ENCODE measurements at regions not wholly inside any gene's neighbourhood (a gene's known extent, or its start where the extent isn't known, plus 50 kb on each side); places are given as distances from the start of the nearest gene placed in this dataset.
"Not testable (repeated sequence)": the region's sequence is repeated elsewhere in the genome, so short reads cannot be mapped to it uniquely, and the experiment has no call there.

DNA sequence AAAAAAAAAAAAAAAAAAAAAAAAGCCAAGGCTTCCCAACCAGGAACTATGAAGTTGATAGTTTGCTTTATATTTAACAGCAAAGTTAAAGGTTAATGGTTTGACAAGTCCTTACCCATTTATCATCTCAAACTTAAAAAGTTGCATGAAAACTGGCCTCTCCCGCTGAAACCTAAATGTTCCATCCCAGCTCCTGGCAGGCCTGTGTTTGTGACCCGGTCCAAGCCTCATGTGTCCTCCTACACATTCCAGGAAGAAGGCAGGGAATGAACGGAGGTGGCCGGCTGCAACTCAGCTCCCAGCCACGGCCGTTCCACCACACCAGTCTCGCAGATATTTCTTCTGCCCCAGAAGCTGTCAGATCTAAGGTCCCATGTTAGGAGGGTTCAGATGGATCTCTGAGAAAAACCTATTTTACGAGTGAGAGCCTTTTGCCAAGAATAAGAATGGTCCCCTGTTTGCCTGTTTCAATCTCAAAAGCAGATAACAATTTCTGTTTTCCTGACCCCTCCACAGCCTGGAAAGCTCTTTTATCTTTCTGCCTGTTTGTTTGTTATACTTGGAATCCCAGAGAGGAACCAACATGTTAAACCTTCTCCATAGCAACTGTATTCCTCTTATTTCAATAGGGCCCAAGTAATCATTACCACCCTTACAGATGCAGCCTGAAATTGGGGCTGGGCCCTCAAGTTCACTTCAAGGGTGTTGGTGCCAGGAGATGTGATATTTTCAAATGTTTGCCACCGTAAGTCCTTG is 56.5 kb downstream of the KCTD12 start:
- DNase-seq = no peak

DNA sequence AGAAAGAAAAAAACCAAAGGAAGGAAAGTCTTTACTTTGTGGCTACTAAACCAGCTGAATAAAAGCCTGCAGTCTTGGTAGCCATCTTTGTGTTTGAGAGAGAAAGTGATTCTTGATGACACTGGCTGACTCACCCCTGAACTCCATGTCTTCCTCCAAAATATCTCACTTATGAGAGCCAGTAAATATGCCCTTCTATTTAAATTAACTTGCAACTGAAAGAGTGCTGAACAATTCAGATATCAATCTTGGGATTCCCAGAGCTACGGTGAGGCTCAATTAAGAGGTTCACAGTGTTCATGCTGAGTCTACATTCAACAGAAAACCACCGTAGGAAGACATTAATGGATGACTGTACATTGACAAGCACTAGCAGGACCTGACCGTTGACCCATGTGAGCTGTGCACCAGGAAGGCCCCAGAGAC is 57.9 kb downstream of the KCTD12 start:
- DNase-seq = no peak

DNA sequence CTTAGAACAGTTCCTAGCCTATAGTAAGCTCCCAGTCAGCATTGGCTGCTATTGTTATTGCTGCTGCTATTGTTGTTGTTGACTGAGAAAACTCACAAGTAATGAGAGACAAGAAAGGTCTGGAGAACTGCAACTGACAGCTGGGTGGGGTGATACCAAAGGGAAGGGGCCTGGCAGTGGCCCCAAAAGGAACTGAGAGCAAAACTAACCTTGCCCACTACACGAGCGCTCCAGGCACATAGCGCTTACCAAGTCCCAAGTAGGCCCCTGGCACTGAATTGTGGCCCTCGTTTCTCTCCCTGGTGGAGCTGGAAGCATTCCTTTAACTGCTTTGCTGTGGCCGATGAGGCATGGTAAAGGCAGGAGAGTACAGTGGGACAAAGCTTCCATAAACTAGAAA is 59.7 kb downstream of the KCTD12 start:
- DNase-seq = no peak

DNA sequence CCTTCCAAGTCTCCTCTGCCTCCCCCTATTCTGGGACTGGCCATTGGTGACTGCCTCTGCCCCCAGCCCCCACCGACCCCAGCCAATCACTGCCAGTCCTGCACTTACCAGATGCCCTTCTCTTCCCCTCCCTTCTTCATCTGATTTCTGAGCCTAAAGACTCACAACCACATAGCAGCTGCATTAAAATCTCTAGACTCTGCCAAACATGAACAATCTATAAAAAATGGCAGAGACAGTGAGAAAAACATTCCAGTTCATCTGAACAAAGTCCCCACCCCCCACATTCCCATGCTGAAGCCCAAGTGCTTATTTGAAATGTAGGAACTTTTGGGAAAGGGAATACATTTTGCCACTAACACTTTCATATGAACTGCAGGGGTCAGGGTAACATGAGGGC is 60.8 kb downstream of the KCTD12 start:
- no peak for DNase-seq

DNA sequence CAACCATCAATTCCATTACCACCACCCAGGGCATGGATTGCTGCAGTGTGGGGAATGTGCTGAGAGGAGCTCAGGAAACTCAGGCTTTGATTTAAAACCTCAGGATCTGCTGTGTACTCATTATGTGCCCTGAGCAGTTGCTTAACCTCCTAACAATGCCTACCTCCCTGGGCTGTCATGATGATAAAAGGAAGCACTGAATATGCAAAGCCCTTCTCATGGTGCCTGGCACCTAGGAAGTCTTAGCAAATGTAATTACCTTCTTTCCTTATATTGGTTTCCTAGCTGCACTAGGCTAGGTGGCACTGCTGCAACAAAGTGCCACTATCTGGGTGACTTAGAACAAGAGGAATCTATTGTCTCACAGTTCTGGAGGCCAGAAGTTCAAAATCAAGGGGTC is 62.2 kb downstream of the KCTD12 start:
- DNase-seq = no peak

DNA sequence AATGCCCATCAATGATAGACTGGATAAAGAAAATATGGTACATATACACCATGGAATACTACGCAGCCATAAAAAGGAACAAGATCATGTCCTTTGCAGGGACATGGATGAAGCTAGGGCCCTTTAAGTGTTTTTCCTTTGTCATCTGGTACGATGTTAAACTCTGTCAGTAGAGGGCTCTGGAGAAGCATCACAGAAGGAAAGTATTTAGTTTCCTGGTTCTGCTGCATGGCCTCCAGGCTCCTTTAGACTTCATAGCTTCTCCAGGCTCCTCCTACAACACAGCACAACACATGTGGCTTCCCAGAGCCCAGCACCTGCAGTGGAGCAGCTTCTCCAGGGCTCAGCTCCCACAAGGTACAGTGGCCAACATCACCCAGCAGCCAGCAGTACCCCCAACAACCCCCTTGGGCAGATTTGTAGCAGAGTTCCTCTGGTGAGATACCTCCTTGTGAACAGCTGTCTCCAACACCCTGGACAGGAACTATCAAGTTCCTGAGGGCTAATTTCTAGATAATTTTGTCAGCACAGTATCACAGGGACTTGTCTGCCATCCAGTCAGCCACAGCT is 63.4 kb downstream of the KCTD12 start:
- DNase-seq = no peak

DNA sequence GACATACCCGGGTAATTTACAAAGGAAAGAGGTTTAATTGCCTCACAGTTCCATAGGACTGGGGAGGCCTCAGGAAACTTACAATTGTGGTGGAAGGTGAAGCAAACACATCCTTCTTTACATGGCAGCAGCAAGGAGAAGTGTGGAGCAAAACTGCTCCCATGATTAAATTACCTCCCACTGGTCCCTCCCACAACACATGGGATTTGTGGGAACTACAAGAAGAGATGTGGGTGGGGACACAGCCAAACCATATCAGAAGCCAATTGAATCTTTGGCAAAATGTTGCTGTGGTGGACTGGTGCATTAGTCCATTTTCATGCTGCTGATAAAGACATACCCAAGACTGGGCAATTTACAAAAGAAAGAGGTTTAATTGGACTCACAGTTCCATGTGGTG is 65.0 kb downstream of the KCTD12 start:
- DNase-seq = not testable (repeated sequence)

DNA sequence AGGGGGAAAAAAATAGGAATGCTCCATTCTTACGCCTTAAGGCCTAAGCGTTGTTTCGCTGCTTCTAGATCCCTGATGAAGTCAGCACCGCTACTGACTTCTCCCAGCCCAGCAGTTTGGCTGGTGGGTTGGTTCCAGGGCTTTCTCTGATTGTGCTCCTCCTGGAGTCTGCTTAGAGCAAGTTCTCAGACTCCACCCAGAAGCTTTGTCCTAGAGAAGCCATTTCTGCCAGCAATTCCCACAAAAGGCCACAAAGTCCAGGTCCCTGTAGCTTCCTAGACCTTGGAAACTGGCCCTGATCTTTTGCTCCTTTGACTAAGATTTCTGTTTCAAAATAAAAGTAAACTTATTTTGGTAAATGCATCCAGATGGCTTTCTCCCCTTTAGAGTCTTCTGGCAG is 65.4 kb downstream of the KCTD12 start:
- DNase-seq = no peak

DNA sequence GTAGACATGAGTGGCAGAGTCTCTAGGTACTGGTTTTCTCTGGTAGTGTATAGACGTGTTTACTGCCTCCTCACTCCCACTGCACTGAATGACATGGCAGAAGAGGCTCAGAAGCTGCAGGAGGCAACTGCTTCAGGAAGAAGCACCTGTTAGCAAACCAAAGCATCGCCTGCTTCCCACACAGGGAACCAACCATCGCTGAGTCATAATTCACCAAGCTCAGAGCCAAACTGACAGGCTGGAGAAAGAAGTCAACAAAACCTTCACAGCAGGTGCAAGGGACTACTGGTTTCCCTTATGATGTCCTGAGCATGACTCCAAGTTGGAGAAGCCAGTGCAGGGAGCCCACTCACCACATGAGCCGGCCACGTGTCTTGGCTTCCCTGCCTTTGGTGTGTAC is 69.8 kb downstream of the KCTD12 start:
- no peak for DNase-seq

DNA sequence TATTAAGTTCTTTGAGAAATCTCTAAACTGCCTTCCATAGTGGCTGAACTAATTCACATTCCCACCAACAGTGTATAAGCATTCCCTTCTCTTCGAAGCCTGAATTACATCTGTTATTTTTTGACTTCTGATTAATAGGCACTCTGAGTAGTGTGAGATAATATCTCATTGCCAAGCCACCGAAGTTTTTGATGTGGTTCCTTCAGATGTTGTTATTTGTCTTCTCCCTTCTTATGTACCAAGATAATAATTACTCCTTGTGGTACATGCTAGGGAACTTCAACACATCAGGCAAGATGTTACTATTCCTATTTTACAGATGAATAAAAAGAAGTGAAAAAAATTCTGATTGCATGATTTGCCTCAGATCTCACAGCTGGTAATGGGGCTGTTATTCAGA is 70.9 kb downstream of the KCTD12 start:
- DNase-seq = no peak

DNA sequence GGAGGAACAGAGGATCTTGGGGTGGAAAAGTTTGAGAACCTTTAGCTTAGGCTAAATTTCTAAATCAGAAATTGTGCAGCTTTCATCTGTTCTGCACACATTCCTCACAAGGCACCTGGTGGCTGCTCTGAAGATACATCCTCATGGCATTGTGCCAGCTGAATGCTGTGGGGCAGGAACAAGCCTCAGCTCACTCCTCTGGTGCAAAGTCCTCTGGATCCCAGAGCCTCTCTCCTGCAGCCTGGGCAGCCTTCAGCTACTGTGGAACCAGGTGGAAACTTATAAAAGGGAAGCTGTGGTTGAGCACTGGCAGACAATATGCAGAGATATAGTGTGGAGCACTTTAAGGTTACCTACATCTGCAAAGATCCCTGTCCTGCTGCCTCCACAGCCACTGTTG is 72.3 kb downstream of the KCTD12 start:
- DNase-seq = no peak

DNA sequence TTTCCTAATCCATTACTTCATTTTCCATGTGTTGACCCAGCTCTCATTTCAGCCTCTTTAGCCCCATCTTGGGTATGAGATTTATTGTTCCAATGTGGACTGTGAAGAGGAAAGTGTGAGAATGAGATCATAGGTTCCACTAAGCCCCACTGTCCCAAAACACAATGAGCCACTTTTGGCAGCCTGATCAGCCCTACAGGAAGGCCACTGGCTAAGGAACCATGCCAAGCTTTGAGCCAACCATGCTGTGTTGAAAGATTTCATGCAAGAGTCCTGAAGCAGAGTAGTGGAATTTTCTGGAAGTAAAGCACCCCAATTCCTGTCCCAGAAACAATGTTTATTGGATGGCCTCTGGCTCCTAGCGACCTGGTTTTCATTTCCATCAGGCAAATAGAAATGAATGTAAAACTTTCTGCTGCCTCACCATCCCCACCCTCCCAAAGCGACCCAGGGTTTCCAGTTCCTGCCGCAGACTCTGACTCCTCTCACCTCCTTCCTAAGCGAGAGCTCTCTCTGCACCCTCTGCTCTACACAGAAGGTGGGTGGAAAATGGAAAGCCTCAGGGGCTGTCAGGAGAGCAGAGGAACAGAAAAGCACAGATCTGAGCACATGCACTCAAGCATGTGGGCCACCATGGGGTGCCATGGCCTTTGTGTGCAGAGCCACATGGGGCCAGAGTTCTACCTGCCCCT is 73.1 kb downstream of the KCTD12 start:
- DNase-seq = no peak

DNA sequence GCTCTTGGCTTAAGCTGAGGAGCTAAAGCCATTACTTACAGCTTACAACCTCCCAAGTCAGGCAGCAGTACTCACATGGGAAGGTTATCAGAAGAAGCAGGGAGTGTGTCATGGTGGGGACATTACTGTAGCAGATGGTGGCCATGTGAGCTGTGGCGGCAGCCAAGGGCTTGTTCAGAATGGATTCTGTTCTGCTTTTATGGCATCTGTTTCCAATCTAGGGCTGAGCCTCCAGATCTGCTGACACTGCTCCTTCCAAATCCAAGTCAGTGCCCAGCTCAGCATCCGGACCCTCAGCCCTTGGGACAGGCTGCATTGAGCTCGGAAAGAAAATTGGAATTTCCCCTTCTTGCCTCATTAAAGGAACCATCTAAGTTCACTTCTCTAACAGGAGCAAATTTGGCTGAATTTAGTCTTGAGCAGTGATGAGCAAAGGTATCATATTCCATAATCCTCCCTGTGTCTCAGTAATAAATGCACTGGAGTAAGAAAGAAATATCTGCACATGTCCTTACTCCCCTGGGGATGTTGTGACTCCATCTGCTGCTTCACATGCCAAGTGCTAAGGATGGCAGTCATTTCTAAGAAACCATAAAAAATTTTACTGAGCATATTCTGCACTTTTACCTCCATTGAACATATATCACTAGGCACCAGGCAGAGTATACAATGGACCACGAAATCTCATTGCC is 73.9 kb downstream of the KCTD12 start:
- DNase-seq = no peak

DNA sequence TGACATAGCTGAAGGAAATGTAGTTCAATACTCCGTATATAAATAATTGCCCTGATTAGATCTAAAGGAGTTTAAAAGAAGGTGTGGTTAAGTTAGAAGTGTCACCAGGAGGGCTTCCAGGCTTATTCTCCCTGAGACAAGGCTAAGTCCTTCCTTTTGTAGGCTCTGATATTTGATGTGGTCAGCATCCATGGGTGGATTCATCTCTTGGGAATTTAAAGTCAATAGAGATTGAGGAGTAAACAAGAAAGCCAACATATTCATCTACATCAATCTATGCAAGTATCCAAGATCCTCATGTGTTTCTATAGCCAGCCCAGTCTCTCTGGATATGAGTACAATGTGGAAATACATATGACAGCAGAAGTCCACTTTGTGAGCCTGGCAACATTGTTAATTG is 76.8 kb downstream of the KCTD12 start:
- no peak for DNase-seq

DNA sequence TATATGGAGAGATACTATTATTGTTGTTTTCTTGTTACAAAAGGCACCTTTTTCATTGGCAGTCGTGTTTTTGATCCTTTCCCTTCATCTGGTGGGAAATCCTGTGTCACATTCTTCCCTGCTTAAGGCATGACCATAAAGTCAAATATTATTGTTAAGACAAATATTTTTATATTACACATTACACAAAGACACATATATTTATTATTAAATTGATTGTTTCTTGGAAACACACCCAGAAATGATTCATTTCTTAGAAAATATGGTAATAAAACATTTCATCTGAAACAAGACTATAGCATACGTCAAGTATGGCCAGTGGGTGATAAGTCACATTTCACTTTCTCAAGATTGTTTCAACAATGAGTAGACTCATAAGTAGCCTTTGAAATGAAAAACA is 77.3 kb downstream of the KCTD12 start:
- no peak for DNase-seq

DNA sequence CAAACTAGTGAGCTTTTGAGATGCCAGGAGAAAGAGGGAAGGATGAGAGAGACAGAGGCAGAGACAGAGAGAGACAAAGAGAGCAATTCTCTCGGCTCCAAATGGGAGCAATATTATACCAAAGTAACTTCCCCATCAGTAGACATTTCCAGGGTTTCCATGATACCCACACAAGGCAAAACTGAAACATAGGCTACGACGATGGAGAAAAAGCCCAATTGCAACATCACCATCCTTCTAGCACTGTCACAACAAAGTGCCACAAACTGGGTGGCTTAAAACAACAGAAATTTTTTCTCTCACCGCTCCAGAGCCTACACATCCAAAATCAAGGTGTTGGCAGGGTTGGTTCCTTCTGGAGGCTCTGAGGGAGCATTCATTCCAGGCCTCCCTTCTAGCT is 81.4 kb downstream of the KCTD12 start:
- no peak for DNase-seq

DNA sequence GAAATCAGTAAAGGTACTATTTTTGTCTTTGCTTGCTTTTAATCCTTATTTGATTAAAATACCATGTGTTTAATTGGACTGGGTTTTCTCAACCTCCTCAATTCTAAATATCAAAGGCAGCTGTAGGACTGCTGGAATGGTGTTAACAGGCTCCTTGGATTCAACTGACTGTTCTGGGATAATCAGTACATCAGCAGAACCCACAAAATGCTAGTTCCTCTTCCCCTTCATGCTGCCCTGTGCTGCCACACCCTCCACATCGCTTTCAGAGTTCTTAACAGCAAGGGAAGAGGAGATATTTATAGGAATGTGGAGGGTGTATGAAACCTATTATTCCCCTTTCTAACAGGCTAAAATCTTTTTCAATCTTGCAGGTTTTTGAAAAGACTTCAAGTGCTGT is 82.4 kb downstream of the KCTD12 start:
- DNase-seq = no peak

DNA sequence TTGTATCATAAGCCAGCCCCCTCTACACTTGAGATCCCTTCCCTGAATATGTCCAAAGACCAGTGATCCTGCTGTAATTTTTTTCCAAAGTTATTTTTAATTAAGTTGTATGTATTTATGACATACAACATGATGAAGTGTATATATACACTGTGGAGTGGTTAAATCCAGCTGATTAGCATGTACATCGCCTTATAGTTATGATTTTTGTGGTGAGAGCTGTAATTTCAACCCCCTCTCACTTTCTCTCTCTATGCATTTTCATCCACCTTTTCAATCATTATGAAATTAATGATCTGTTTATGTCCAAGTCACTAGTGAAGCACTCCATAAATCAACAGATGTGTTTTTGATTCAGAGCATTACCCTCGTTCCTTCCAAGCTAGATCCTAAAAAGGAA is 85.3 kb downstream of the KCTD12 start:
- DNase-seq = no peak

DNA sequence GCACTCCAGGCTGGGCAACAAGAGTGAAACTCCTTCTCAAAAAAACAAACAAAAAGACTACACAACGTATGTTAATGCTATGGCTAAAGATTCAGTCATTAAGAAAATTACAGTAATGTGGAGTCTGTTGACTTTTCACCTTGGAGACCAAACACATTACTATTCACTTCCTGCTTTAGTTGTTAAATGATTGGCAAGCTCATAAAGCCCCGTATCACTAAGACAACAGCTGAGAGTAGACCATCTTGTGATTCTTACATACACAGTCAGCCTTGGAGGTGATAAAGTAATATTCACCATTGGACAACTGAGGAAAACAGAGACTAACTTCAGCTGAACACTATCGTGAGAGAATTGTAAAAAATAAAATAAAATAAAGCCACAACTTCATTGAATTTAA is 86.5 kb downstream of the KCTD12 start:
- no peak for DNase-seq

DNA sequence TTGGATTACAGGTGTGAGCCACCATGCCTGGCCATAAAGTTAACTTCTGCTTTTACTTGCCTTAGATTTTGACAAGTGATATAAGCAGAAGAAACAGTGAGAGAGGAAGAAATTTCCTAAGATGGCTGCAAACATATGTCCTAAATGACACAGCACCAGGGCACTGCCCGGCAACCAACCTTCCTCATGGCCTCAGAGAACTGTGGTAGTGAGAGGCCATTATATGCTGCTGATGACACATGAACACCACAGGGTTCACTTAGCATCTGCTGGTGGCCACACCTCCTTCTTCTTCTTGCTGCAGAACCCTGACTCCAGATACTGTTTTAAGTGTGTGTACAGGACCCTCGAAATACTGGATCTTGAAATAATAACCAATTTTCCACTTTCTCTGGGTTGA is 88.2 kb downstream of the KCTD12 start:
- DNase-seq = no peak

DNA sequence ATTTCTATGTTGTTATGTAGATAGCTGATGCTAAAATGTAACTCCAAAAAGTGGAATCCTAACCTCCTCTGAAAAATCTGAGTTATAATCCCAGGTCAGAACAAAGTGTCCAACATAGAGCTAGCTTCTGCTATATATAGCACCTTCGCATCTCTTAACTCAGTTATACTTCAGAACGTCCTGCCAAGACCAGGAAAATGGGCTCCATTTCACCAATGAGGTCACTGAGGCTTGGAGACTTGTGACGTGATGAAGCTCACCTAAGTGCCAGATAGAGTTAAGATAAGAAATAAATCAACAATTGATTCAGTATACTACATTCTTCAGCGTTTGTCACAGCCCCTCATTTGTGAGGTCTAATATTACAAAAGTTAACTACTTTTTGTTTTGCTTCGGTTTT is 88.8 kb downstream of the KCTD12 start:
- DNase-seq = no peak

DNA sequence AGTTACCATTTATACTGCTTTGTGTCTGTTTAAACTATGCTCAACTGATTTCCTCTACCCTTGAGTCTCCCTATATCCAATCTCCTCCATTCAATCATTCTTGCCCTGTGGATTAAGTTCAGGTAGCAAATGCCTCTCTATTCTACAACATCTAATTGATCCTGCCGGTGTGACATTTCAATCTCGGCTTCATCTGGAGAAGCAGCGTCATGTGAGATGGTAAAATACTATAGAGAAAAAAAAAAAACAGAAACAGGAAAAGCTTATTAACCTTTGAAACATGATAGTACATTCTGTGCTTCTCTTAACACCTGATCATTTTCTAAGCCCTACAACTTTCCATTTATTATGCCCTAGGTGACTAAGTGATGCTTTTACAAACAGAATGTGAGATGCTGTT is 89.4 kb downstream of the KCTD12 start:
- no peak for DNase-seq

DNA sequence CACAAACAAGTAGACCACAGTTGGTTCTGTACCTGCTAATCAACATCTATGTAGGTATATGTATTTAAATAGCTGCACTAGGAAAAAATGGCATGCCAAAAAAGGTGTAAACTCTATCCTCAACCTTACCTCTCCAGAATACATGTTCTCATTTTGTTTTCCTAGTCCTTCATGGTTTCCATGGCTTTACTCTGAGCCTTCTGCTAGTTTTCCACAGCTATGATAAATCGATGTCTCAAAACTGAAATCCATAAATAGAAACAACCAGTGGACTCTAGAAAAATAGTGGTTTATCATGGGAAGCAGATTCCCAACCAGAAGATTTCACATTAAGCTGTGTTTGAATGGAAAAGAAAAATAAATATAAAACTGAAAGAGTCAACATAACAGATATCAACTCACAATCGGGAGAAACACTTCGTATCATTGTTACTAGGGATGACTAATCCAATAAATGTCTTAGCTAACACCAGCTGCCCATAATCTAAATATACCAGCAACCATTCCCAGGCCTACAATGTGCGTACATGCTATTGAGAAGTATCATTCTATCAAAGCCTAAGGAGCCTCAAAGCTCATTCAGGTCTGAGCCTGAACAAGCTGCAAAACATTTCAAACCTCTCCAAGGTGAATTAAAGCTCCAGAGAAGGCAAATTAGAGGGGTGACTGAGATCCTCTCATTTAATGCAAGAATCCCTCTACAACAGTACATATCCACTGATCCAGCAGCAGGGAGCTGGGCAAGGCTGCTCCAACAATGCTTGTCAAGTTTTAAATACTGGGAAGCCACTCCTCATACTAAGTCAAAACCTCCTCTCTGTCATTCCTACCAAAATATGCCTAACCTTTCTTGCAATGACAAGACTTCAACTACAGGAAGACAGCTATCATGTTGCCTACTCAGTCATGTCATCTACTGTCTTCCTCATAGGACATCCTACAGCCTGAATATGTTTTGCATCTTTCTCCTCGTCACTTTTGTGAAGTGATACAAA is 90.2 kb downstream of the KCTD12 start:
- DNase-seq = no peak
